ENCODE measurements at regions not wholly inside any gene's neighbourhood (a gene's known extent, or its start where the extent isn't known, plus 50 kb on each side); places are given as distances from the start of the nearest gene placed in this dataset.

DNA sequence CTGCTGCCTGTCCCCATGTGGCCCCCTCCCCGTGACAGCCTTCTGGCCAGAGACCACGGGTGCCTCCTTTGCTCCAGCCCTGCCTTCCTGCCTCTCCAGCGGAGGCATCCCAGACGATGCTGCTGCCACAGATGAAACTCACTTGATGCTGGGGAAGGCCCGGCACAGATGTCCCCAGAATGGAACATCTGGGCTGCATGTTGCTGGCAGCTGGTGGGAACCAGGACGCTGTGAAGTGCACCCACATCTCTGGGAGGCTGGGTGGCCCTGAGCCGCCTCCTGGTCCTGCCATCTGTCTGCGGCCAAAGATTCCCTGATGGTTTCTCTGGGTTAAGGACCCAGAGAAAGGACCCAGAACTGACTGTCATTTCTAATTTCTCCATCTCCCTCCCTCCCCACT lies 51.9 kb upstream of the PTPRS start:
- Mint-ChIP-seq H3K36me3 (no peaks in the 10 kb centered on the region), H3K27ac (no peak overlapping the region), H3K4me1 (peaks cover under 1% of the 10 kb centered on the region), H3K9me3 (peaks cover 12% of the 10 kb centered on the region), H3K4me3 (no peak overlapping the region)
- DNase-seq (ENCODE audit: low spot score in 2 of 2): no peak
- no peak for ATAC-seq

DNA sequence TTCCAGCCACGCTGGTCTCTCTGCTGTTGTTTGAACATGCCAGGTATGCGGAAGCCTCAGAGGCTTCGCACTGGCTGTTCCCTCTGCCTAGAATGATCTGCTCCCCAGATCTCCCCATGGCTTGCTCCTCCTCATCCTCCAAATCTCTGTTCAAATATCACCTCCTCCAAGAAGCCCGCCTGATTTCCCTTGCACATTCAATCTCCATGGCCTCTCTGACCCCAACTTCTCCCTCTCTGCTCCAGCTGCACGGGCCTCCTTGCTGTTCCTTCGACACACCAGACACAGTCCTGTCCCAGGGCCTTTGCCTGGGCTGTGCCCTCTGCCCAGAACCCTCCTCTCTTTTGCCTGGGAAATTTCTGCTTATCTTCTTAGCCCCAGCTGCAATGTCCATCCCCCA lies 52.5 kb upstream of the PTPRS start:
- H3K36me3 Mint-ChIP-seq: no peaks in the 10 kb centered on the region

DNA sequence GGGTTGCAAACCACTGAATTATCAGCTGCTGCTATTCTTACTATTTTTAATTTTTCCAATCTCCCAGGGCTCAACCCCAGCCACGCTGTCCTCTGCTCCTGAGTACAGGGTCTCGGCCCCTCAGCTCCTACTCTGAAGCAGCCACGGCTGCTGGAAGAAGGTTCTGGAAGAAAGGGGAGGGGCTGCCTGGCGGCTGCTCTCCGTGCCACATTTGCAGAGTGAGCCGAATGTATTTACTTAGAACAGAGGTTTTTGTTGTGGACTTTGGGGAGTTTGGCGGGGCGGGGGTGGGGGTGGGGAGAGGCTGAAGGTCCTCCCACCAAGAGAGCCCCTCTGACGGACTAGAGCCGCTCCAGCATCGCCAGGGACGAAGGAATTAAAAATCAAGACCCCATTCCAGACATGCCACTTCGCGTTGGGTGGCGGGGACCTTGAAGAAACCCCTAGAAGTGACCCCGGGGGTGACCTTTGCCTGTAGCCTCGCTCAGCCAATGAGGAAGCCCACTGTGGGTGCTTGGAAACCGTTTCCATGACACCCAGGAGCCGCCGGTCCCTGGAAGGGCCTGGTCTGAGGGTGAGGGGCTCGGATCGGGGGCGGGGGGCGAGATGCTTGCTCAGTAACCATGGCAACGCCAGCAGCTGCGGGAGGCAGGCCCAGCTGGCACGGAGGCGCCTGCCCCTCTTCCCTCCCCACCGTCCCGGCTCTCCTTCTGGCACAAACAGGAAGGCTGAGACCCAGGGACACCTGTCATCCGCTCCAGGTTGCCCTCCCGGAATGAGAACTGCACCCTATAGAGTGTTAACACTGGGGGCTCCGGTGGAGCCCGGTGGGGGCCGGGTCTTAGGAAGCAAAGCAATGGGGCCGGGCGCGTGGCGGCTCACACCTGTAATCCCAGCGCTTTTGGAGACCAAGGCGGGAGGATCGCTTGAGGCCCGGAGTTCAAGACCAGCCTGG lies 54.2 kb upstream of the PTPRS start:
- Mint-ChIP-seq H3K27ac (no peak overlapping the region), H3K36me3 (no peaks in the 10 kb centered on the region), H3K9me3 (peaks cover 3% of the 10 kb centered on the region), H3K4me3 (no peak overlapping the region), H3K4me1 (peaks cover 5% of the 10 kb centered on the region)
- no peak for ATAC-seq
- DNase-seq (ENCODE audit: low spot score in 2 of 2): no peak

More for the DNA sequence above, 52.5 kb upstream of the PTPRS start:
- Mint-ChIP-seq H3K4me3 (no peak overlapping the region), H3K27ac (no peak overlapping the region), H3K4me1 (peaks cover 5% of the 10 kb centered on the region), H3K9me3 (peaks cover 9% of the 10 kb centered on the region)
- no peak for DNase-seq (ENCODE audit: low spot score in 2 of 2)
- no peak for ATAC-seq

DNA sequence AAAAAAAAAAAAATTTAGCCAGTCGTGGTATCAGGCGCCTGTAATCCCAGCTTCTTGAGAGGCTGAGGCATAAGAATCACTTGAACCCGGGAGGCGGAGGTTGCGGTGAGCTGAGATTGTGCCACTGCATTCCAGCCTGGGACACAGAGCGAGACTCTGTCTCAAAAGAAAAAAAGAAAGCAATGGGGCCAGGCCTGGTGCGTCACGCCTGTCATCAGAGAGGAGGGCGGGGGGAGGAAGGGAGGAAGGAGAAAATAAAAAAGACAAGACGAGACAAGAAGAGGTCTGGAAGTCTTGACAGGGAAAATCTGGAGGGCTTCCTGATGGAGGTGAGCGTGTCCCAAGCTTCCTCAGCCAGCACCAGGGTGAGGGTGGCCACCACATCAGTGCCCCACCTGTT lies 54.9 kb upstream of the PTPRS start:
- Mint-ChIP-seq H3K4me3 (no peak overlapping the region), H3K4me1 (peaks cover 5% of the 10 kb centered on the region)

DNA sequence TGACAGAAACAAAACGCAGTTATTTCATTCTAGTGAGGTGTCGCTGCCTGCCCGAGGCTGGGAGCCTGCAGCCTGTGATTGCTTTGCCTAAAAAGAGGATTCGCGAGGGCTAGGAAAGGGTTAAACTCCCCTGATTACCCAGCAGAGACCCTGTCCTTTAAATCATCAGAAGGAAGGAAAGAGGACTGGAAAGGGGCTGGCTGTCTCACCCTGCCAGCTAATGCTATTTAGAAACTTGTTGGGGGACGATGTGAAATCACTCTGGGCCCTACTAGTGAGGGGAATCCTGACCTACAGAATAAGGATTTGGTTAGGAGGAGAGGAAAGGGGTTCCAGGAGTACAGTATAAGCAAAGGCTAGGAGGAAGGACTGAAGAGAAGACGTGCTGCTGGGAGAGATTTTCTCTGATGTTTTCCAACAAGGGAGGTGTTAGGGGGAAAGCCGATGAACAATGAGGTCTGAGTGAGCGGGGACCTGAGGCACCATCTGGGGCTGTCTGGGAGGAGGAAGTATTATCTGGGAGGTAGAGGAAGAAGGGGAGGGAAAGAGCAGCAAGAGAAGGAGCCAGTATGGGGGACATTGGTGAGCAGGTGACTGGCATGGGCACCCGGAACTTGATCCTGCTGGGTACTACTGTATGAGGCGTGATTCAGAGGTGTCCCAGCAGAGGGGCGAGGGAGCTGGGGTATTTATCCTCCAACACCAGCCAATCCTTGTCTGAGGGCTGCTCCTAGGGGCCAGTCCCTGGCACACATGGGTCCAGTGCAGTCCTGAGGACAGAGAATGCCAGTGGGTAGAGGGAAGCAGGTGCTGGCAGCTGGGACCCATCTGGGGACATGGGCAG lies 55.7 kb upstream of the PTPRS start:
- Mint-ChIP-seq H3K36me3 (no peaks in the 10 kb centered on the region), H3K9me3 (peaks cover 3% of the 10 kb centered on the region), H3K4me3 (no peak overlapping the region), H3K4me1 (peaks cover 5% of the 10 kb centered on the region), H3K27ac (no peak overlapping the region)
- DNase-seq (ENCODE audit: low spot score in 2 of 2) (no peak), ATAC-seq (no peak)

More for the DNA sequence above, 54.9 kb upstream of the PTPRS start:
- H3K9me3 Mint-ChIP-seq: peaks cover 3% of the 10 kb centered on the region
- H3K36me3 Mint-ChIP-seq: no peaks in the 10 kb centered on the region
- ATAC-seq: no peak
- no peak for DNase-seq (ENCODE audit: low spot score in 2 of 2)
- no peak overlapping the region for H3K27ac Mint-ChIP-seq

DNA sequence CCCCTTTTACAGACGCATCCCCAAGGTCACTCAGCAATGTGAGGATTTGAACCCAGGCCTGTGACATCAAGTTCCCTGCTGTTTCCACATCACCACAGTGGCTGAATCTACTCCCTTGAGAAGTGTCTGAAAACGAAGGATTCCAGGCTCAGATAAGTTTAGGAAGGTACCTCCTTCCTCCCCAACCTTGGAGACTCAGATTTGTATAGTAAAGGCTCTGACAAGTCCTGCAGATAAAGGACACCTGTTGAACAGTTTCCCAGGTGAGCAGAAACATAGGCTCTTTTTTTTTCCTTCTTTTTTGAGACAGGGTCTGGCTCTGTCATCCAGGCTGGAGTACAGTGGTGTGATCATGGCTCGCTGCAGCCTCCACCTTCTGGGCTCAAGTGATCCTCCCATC lies 56.4 kb upstream of the PTPRS start:
- Mint-ChIP-seq H3K9me3 (peaks cover 3% of the 10 kb centered on the region), H3K36me3 (no peaks in the 10 kb centered on the region), H3K4me1 (peaks cover 5% of the 10 kb centered on the region), H3K4me3 (no peak overlapping the region), H3K27ac (no peak overlapping the region)
- no peak for ATAC-seq
- no peak for DNase-seq (ENCODE audit: low spot score in 2 of 2)

DNA sequence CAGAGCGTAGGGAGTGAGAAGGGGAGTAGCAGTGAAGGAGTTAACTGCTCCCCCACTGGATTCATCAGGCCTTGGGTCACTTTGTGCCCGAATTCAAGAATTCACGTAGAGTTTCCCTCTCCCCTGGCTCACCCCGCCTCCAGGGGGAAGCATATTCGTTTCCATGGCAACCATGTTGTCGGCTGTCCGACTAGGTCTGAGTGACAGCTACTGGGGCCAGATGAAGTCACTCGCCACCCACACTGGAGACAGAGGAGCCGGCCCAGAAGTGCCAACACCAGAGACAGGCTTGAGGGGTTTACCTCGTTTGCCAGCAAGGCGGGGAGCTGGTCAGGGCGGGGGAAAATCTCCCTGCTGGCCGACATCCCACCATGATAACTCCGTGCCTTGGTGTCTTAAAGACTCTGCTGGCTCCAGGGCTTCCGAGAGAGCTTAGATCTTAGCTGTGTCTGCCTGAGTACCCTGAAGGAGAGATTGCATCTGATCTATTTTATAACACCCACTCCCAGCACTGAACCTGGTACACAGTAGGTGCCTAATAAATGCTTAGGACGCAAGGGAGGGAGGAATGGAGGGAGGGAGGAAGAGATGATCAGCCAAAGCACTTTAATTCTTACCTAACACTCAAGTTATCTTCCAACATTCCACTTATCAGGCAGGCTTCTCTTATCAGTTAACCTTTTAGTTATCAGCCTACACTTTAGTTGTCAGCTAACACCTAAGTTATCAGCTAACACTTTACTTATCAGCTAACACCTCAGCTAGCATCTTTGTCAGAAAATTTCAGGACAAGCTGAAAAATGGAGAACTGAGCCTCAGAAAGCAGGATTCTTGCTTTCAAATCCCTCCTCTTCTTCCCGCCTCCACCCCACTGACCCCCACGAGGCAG lies 57.2 kb upstream of the ZNRF4 start:
- DNase-seq (ENCODE audit: low spot score in 2 of 2) (no peak), ATAC-seq (peak; percentile 16)
- H3K4me1 Mint-ChIP-seq: peaks cover 5% of the 10 kb centered on the region
- H3K4me3 Mint-ChIP-seq: no peak overlapping the region
- H3K27ac Mint-ChIP-seq: no peak overlapping the region
- no peaks in the 10 kb centered on the region for H3K36me3 Mint-ChIP-seq
- H3K9me3 Mint-ChIP-seq: peaks cover 3% of the 10 kb centered on the region

DNA sequence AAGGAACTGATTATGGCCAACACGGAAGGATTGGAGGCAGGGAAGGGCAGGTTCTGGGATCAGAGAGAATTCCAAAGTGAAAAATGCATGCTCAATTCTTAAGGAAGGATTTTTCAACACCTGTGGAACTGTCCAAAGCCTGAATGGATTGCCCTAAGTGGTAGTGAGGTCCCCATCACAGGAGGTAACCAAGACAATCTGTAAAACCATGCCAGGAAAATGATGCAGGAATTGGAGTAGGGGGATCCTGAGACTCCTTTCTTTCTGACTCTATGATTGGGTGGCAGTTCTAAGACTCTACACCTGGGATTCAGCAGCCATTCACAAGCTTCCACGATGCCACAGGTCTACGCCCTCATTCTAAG lies 56.5 kb upstream of the ZNRF4 start:
- Mint-ChIP-seq H3K9me3 (peaks cover 3% of the 10 kb centered on the region), H3K27ac (no peak overlapping the region), H3K4me1 (peaks cover 5% of the 10 kb centered on the region), H3K36me3 (no peaks in the 10 kb centered on the region), H3K4me3 (no peak overlapping the region)
- ATAC-seq: no peak
- DNase-seq (ENCODE audit: low spot score in 2 of 2): no peak

DNA sequence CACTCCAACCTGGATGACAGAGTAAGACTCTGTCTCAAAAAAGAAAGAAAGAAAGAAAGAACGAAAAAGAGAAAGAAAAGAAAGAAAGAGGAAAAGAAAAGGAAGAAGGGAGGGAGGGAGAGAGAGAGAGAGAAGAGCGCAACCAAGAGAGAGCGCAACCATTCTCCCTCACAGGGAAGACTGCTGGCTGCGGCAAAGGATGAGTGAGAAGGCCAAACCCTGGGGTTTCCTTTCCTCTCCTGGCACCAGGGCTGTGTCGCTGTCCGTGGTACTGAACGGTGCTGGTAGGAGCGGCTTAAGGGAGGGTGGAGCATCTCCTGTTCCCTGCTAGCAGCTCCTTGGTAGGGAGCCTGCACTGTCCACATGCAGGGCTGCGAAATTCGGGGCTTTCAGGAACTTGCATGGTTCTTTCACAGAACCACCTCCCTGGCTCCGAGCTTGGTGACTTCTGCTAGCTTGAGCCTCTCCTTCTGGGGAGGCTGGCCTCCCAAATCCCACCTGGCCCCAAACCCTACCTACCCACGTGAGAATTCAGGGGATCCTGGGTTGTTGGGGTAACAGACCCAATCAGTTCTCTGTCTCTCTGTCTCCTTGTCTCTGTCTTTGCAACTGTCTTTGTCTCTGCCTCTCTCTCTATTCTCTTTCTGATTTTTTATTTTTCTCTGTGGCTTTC lies 51.1 kb upstream of the ZNRF4 start:
- Mint-ChIP-seq H3K4me3 (no peak overlapping the region), H3K36me3 (no peaks in the 10 kb centered on the region), H3K9me3 (peaks cover 13% of the 10 kb centered on the region), H3K4me1 (no peaks in the 10 kb centered on the region), H3K27ac (no peak overlapping the region)
- DNase-seq (ENCODE audit: low spot score in 2 of 2) (peak; percentile 42 to 71), ATAC-seq (peak; percentile 68)

Data from stimulated activated effector memory CD8-positive, alpha-beta T cell treated with anti-CD3 and anti-CD28 coated beads, Interleukin-12 subunit alpha, Interleukin-12 subunit beta, amount 100 ng/mL, for 72 hours (primary cell).